ENCODE measurements at regions not wholly inside any gene's neighbourhood (a gene's known extent, or its start where the extent isn't known, plus 50 kb on each side); places are given as distances from the start of the nearest gene placed in this dataset.

- Histone ChIP-seq H3K9me3 (no peaks in the 10 kb centered on the region), H3K27me3 (no peaks in the 10 kb centered on the region), H3K36me3 (no peaks in the 10 kb centered on the region), H3K4me3 (no peak overlapping the region), H3K27ac (no peak overlapping the region), H3K4me1 (no peaks in the 10 kb centered on the region)
- TF ChIP-seq CTCF (IDR thresholded peaks at IDR 0.05): no peak
- TF ChIP-seq POLR2A (IDR thresholded peaks at IDR 0.05): no peak
- DNase-seq: no peak
Measured at GRCh38 chr16:6527646-6528045, 805.0 kb upstream of the RBFOX1 start.

DNA sequence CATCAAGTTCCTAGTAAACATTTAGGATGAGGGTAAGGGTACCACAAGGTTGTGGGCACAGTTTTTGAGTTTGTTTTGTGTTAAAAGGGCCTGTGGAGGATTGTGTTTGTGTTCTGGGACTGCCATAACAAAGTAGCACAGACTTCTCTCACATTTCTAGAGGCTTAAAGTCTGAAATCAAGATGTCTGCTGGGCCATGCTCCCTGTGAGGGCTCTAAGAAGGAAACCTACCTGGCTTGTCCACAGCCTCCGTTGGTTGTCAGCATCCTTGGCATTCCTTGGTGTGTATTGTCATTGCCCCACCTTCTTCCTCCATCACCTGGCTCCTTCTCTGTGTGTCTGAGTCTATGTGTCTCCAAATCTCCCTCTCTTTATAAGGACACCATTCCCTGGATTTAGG lies 808.1 kb upstream of the RBFOX1 start:
- Histone ChIP-seq H3K4me1 (no peaks in the 10 kb centered on the region), H3K4me3 (no peak overlapping the region), H3K27ac (no peak overlapping the region), H3K36me3 (no peaks in the 10 kb centered on the region), H3K27me3 (no peaks in the 10 kb centered on the region), H3K9me3 (no peaks in the 10 kb centered on the region)
- no peak for TF ChIP-seq CTCF (IDR thresholded peaks at IDR 0.05)
- no peak for TF ChIP-seq POLR2A (IDR thresholded peaks at IDR 0.05)
- DNase-seq: no peak

DNA sequence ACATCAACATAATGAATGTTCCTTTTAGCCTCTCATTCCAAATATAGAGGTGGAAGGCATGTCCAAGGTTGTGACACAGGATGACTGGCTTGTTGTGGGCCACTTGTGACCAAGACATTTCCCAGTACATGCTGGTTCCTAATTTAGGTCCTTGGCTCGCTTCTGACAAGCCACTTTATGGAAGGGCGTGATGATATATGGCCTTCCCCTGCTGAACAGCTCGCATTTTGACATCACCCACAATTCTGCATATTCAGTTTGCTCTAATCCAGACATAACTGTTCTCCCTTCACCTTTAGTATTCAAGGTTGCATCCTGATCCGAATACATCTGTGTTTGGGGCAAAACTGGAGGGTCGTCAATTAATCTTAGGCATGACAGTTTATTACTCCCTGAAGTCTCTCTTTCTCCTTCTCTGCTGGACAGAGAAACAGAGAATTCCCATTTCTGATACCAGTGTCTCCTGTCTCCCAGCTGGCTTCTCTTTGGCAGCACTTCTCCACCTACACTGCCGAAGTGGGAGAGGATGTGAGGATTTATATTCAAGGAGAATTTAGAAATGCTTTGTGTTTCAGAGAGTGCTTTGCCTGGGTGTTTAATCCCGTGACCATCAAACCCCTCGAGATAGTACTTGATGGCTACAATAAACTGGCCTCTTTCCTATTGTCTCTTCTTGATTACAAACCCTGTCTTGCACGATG lies 815.5 kb upstream of the RBFOX1 start:
- no peak for DNase-seq
- Histone ChIP-seq H3K4me3 (no peak overlapping the region), H3K27me3 (no peaks in the 10 kb centered on the region), H3K9me3 (no peaks in the 10 kb centered on the region), H3K36me3 (no peaks in the 10 kb centered on the region), H3K4me1 (no peaks in the 10 kb centered on the region), H3K27ac (no peak overlapping the region)
- TF ChIP-seq CTCF (IDR thresholded peaks at IDR 0.05) (no peak), POLR2A (IDR thresholded peaks at IDR 0.05) (no peak)

- Histone ChIP-seq H3K4me3 (no peak overlapping the region), H3K4me1 (no peaks in the 10 kb centered on the region), H3K36me3 (no peaks in the 10 kb centered on the region), H3K27ac (no peak overlapping the region), H3K9me3 (no peaks in the 10 kb centered on the region), H3K27me3 (no peaks in the 10 kb centered on the region)
- TF ChIP-seq CTCF (IDR thresholded peaks at IDR 0.05) (no peak), POLR2A (IDR thresholded peaks at IDR 0.05) (no peak)
- DNase-seq: no peak
Measured at GRCh38 chr16:6512512-6512911, 820.1 kb upstream of the RBFOX1 start.

DNA sequence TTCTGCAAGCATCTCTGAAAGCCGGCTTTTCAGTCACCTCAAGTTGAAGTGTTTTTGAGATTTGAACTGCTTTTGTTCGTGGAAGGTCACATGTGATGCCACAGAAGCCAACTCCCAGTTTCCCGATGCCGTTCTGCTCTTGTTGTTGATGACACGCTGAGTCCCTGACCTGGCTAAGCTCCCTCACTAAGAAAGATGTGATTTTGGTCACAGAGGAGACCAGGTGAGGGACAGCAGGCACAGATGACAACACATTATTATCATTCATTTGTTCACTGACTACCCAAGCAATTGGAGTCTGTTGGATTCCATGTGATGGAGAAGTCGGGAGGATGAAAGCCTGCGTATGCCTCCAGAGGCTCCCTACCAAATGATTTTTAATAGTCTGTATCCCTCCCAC lies 822.4 kb upstream of the RBFOX1 start:
- no peak for DNase-seq
- H3K4me1 ChIP-seq: no peaks in the 10 kb centered on the region
- H3K27ac ChIP-seq: no peak overlapping the region
- no peaks in the 10 kb centered on the region for H3K27me3 ChIP-seq
- H3K9me3 ChIP-seq: no peaks in the 10 kb centered on the region
- no peak for TF ChIP-seq POLR2A (IDR thresholded peaks at IDR 0.05)
- no peaks in the 10 kb centered on the region for H3K36me3 ChIP-seq
- H3K4me3 ChIP-seq: no peak overlapping the region

GRCh38 chr16:6499413-6499812 lies 833.2 kb upstream of the RBFOX1 start:
- H3K27me3 ChIP-seq: no peaks in the 10 kb centered on the region
- H3K4me1 ChIP-seq: no peaks in the 10 kb centered on the region
- no peaks in the 10 kb centered on the region for H3K9me3 ChIP-seq
- no peak overlapping the region for H3K27ac ChIP-seq
- TF ChIP-seq CTCF (IDR thresholded peaks at IDR 0.05) (no peak), POLR2A (IDR thresholded peaks at IDR 0.05) (no peak)
- no peak overlapping the region for H3K4me3 ChIP-seq
- H3K36me3 ChIP-seq: no peaks in the 10 kb centered on the region
- no peak for DNase-seq
